ENCODE measurements at regions not wholly inside any gene's neighbourhood (a gene's known extent, or its start where the extent isn't known, plus 50 kb on each side); places are given as distances from the start of the nearest gene placed in this dataset.

DNA sequence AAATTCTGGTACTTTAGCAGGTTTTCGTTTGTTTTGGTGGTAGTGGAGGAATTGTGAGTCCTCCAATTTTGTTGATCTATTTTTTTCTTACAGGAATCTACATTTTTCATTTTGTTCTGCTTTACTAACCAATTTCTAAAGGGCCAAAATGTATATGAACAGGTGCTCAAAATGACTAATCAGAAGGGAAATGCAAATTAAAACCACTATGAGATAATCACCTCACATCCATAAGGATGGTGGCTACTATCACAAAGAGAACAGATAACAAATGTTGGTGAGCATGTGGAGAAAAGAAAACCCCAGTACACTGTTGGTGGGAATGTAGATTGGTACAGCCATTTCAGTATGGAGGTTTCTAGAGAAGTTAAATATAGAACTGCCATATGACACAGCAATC is 134.2 kb downstream of the LMO4 start:
- TF ChIP-seq, protein P1, sequence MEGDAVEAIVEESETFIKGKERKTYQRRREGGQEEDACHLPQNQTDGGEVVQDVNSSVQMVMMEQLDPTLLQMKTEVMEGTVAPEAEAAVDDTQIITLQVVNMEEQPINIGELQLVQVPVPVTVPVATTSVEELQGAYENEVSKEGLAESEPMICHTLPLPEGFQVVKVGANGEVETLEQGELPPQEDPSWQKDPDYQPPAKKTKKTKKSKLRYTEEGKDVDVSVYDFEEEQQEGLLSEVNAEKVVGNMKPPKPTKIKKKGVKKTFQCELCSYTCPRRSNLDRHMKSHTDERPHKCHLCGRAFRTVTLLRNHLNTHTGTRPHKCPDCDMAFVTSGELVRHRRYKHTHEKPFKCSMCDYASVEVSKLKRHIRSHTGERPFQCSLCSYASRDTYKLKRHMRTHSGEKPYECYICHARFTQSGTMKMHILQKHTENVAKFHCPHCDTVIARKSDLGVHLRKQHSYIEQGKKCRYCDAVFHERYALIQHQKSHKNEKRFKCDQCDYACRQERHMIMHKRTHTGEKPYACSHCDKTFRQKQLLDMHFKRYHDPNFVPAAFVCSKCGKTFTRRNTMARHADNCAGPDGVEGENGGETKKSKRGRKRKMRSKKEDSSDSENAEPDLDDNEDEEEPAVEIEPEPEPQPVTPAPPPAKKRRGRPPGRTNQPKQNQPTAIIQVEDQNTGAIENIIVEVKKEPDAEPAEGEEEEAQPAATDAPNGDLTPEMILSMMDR (IDR thresholded peaks at IDR 0.05): no peak
- TF ChIP-seq POLR2A (IDR thresholded peaks at IDR 0.05): no peak

Data from testis (tissue), 2 donors.